Endothelial cell of umbilical vein (primary cell): ENCODE measurements at regions not wholly inside any gene's neighbourhood (a gene's known extent, or its start where the extent isn't known, plus 50 kb on each side); places are given as distances from the start of the nearest gene placed in this dataset.

Source experiments
- BruUV-seq: library from RNA; stranded (reverse); fragments of 400-500 nt; replicated peaks from 2 replicates; lab custom pipeline; 2021; lab: Mats Ljungman, UMichigan
- CTCF ChIA-PET: fragments of 300-600, 350-600 bp; sonication (Branson Sonifier 250); formaldehyde crosslinking; loops from one replicate; lab custom pipeline; 2021; ENCODE audit warnings: antibody characterized with exemption, inconsistent platforms; lab: Charles Lee
- POLR2A ChIA-PET: fragments of 300-600, 350-600 bp; sonication (Branson Sonifier 250); formaldehyde crosslinking; loops from one replicate; lab custom pipeline; 2021; ENCODE audit warnings: antibody characterized with exemption, inconsistent platforms; lab: Charles Lee
- DNase-seq: peaks from one replicate; pipeline ENCODE4 v3.0.0-alpha.2; 2011; ENCODE audit warnings: low read depth, low spot score
- FAIRE-seq: peaks from 2 replicates; lab custom pipeline; 2011; peaks lifted over from hg19 to GRCh38; lab: Jason Lieb, UNC
- H2AFZ ChIP-seq: 2 replicates; pipeline ENCODE4 v1.6.0; 2012; ENCODE audit warnings: low read depth, low read length, control low read depth, inconsistent platforms
- H3K27ac ChIP-seq: 2 replicates; pipeline ENCODE4 v1.5.1; 2011; ENCODE audit warnings: low read depth, mild to moderate bottlenecking, control low read depth, low read length, moderate library complexity; ENCODE audit not compliant: insufficient read depth
- H3K27me3 ChIP-seq, 2 experiments: 2 replicates each; pipeline versions ENCODE4 v1.6.0 to v1.6.1; 2011; ENCODE audit warnings: low read length in 2 of 2, mixed read lengths in 1 of 2; ENCODE audit not compliant: control insufficient read depth in 2 of 2, insufficient read depth in 2 of 2
- H3K36me3 ChIP-seq, 2 experiments: 2 replicates in 1 of 2; 3 replicates in 1 of 2; pipeline ENCODE4 v1.5.1; 2011; ENCODE audit warnings: low read length in 2 of 2, mild to moderate bottlenecking in 1 of 2, moderate library complexity in 1 of 2; ENCODE audit not compliant: control insufficient read depth in 2 of 2, insufficient read depth in 2 of 2; ENCODE audit errors: extremely low read depth in 1 of 2
- H3K4me1 ChIP-seq: 3 replicates; pipeline ENCODE4 v1.5.1; 2011; ENCODE audit warnings: mild to moderate bottlenecking, low read length; ENCODE audit not compliant: control insufficient read depth, insufficient read depth; ENCODE audit errors: extremely low read depth
- H3K4me2 ChIP-seq: 2 replicates; pipeline ENCODE4 v1.6.1; 2011; ENCODE audit warnings: low read length, control low read depth, mixed read lengths; ENCODE audit not compliant: insufficient read depth
- H3K4me3 ChIP-seq, 3 experiments: fragments of 200-600 bp in 1 of 3; sonication (generic), shearing (Covaris generic) in 1 of 3; replicated peaks in 1 of 3; 2 replicates each; pipeline ENCODE4 v1.5.1; 2011 to 2016; ENCODE audit warnings: control low read depth in 3 of 3, low read length in 3 of 3, mild to moderate bottlenecking in 2 of 3, inconsistent platforms in 1 of 3, low read depth in 1 of 3, moderate library complexity in 1 of 3; ENCODE audit not compliant: insufficient read depth in 1 of 3
- H3K79me2 ChIP-seq: 2 replicates; pipeline ENCODE4 v1.6.0; 2012; ENCODE audit warnings: low read length, inconsistent platforms; ENCODE audit not compliant: control insufficient read depth, insufficient read depth
- H3K9ac ChIP-seq: replicated peaks from 2 replicates; pipeline ENCODE3; 2011; ENCODE audit warnings: low read length, control low read depth; ENCODE audit not compliant: insufficient read depth; ENCODE audit errors: extremely low read depth
- H3K9me1 ChIP-seq: replicated peaks from 3 replicates; pipeline ENCODE4 v1.6.0; 2011; ENCODE audit warnings: mild to moderate bottlenecking, low read length; ENCODE audit not compliant: control insufficient read depth, insufficient read depth; ENCODE audit errors: extremely low read depth
- H3K9me3 ChIP-seq: replicated peaks from 2 replicates; pipeline ENCODE4 v1.5.1; 2012; ENCODE audit warnings: low read length, inconsistent platforms; ENCODE audit not compliant: control insufficient read depth, insufficient read depth
- H4K20me1 ChIP-seq: replicated peaks from 2 replicates; pipeline ENCODE3; 2011; ENCODE audit warnings: mild to moderate bottlenecking, low read length; ENCODE audit not compliant: control insufficient read depth, insufficient read depth; ENCODE audit errors: extremely low read depth
- FOS ChIP-seq: IDR thresholded peaks from 2 replicates; pipeline ENCODE4 v1.6.1; 2011; ENCODE audit warnings: mild to moderate bottlenecking, low read length, moderate library complexity, borderline replicate concordance; ENCODE audit not compliant: insufficient read depth
- GATA2 ChIP-seq: IDR thresholded peaks from 2 replicates; pipeline ENCODE4 v1.7.0; 2011; ENCODE audit warnings: low read depth, mild to moderate bottlenecking, moderate library complexity, mixed read lengths, low read length; ENCODE audit not compliant: insufficient read length, insufficient read depth
- JUN ChIP-seq: IDR thresholded peaks from 2 replicates; pipeline ENCODE4 v1.6.1; 2011; ENCODE audit warnings: borderline replicate concordance, low read depth; ENCODE audit not compliant: insufficient read length, insufficient read depth
- MYC ChIP-seq: IDR thresholded peaks from one replicate; pipeline ENCODE4 v1.6.1; 2011; ENCODE audit warnings: mild to moderate bottlenecking, low read depth, low read length
- POLR2A ChIP-seq: IDR thresholded peaks from 2 replicates; pipeline ENCODE4 v1.6.1; 2012; ENCODE audit warnings: low read depth, mild to moderate bottlenecking, control low read depth, low read length
- POLR2AphosphoS5 ChIP-seq: IDR thresholded peaks from 2 replicates; pipeline ENCODE4 v1.6.1; 2012; ENCODE audit warnings: low read depth, mild to moderate bottlenecking, control low read depth, low read length, moderate library complexity; ENCODE audit not compliant: insufficient read depth
- dilution Hi-C: fragments of 300-500 bp; cut with MboI; formaldehyde crosslinking; loops from one replicate; pipeline ENCODE4 v1.15.0; 2019; ENCODE audit warnings: low sequenced_read_pairs; ENCODE audit not compliant: extremely low pct_ligation_motif_present
- intact Hi-C: fragments of 100-400 bp; cut with micrococcal nuclease; formaldehyde crosslinking; loops from one replicate; pipeline ENCODE4 v1.10.0; 2022
- TF ChIP-seq, protein P1 (sequence below), 2 donors: IDR thresholded peaks; 1 replicate in 1 of 2; 2 replicates in 1 of 2; pipeline ENCODE4 v1.5.1; 2011; ENCODE audit warnings: low read length in 2 of 2, mild to moderate bottlenecking in 2 of 2, moderate library complexity in 2 of 2, control low read depth in 1 of 2, inconsistent platforms in 1 of 2, low read depth in 1 of 2; ENCODE audit not compliant: insufficient read depth in 1 of 2; ENCODE audit errors: extremely low read depth in 1 of 2
- TF ChIP-seq, protein P2 (sequence below): IDR thresholded peaks from 2 replicates; pipeline ENCODE4 v1.6.1; 2011; ENCODE audit not compliant: insufficient read depth, insufficient read length

DNA sequence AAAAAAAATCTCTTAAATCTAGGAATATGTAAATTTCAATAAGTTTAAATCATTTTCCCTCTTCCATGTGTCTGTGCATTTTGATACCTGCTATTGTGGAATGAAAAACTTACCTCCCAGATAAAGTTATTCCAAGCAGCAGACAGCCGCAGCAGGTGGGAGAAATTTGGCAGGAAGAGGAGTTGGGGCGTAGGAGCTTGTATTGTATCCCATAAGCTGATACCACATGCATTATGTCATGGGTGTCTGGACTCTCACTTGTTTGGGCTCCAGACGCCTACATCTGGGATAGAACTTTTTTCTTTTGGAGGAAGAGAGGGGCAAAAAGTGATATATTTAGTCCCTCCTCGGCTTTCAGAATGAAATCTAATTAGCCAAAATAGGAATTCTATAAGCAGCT is 59.3 kb upstream of the TCF4 start:
- POLR2A ChIA-PET: no interaction called here
- H3K27me3 ChIP-seq: peaks cover 0 to 2% of the 10 kb centered on the region in 2 experiments
- H3K79me2 ChIP-seq: no peaks in the 10 kb centered on the region
- H3K27ac ChIP-seq: no peak overlapping the region
- dilution Hi-C loops (no loop called here), intact Hi-C loops (no loop called here)
- H3K9ac ChIP-seq: no peak overlapping the region
- no peaks in the 10 kb centered on the region for H3K9me1 ChIP-seq
- CTCF ChIA-PET: no interaction called here
- FAIRE-seq: no peak
- DNase-seq: no peak
- TF ChIP-seq GATA2: no peak
- TF ChIP-seq FOS: no peak
- TF ChIP-seq, protein P1, sequence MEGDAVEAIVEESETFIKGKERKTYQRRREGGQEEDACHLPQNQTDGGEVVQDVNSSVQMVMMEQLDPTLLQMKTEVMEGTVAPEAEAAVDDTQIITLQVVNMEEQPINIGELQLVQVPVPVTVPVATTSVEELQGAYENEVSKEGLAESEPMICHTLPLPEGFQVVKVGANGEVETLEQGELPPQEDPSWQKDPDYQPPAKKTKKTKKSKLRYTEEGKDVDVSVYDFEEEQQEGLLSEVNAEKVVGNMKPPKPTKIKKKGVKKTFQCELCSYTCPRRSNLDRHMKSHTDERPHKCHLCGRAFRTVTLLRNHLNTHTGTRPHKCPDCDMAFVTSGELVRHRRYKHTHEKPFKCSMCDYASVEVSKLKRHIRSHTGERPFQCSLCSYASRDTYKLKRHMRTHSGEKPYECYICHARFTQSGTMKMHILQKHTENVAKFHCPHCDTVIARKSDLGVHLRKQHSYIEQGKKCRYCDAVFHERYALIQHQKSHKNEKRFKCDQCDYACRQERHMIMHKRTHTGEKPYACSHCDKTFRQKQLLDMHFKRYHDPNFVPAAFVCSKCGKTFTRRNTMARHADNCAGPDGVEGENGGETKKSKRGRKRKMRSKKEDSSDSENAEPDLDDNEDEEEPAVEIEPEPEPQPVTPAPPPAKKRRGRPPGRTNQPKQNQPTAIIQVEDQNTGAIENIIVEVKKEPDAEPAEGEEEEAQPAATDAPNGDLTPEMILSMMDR (IDR thresholded peaks at IDR 0.05; ENCODE audit: extremely low read depth in 1 of 2, insufficient read depth in 1 of 2, low read depth in 1 of 2, low read length in 2 of 2): no peak
- no peaks in the 10 kb centered on the region for H3K9me3 ChIP-seq
- no TSS peak for BruUV-seq
- H3K4me2 ChIP-seq: no peak overlapping the region
- H3K4me3 ChIP-seq: no peak overlapping the region
- H2AFZ ChIP-seq: no peak overlapping the region
- H4K20me1 ChIP-seq: no peaks in the 10 kb centered on the region
- no peaks in the 10 kb centered on the region for H3K36me3 ChIP-seq
- no peaks in the 10 kb centered on the region for H3K4me1 ChIP-seq

DNA sequence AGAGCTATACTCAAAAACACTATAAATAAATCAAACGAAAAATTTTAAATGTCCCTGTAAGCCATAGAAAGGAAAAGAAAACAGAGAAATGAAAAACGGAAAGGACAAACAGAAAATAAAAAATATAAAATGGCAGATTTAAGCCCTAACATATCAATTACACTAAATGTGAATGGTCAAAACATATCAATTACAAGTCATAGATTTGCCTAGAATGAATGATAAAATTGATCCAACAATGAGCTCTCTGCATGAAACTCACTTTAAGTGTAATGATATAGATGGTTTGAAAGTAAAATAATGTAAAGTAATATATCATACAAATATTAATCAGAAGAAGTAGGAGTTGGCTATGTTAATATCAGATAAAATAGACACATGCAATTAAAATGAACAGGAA is 54.2 kb upstream of the TCF4 start:
- BruUV-seq: no TSS peak

More for the DNA sequence above, 54.2 kb upstream of the TCF4 start:
- POLR2A ChIA-PET: no interaction called here
- Histone ChIP-seq H3K9me1 (no peaks in the 10 kb centered on the region), H3K9me3 (no peaks in the 10 kb centered on the region), H3K4me2 (no peak overlapping the region), H2AFZ (no peak overlapping the region), H3K79me2 (no peaks in the 10 kb centered on the region), H3K27me3 (no peaks in the 10 kb centered on the region), H3K4me3 (no peak overlapping the region), H3K9ac (no peak overlapping the region), H3K4me1 (no peaks in the 10 kb centered on the region), H3K36me3 (no peaks in the 10 kb centered on the region), H4K20me1 (no peaks in the 10 kb centered on the region), H3K27ac (no peak overlapping the region)
- TF ChIP-seq, protein P1 (IDR thresholded peaks at IDR 0.05; ENCODE audit: extremely low read depth in 1 of 2, insufficient read depth in 1 of 2, low read depth in 1 of 2, low read length in 2 of 2): no peak
- TF ChIP-seq JUN: no peak
- no peak for TF ChIP-seq POLR2A
- no peak for TF ChIP-seq POLR2AphosphoS5
- no peak for TF ChIP-seq MYC
- TF ChIP-seq, protein P2, sequence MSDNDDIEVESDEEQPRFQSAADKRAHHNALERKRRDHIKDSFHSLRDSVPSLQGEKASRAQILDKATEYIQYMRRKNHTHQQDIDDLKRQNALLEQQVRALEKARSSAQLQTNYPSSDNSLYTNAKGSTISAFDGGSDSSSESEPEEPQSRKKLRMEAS: no peak
- no peak for TF ChIP-seq FOS
- CTCF ChIA-PET: no interaction called here
- intact Hi-C loops (no loop called here), dilution Hi-C loops (no loop called here)
- DNase-seq: no peak
- FAIRE-seq: no peak
